Dedifferentiated amniotic fluid mesenchymal stem cell (primary cell): ENCODE measurements at regions not wholly inside any gene's neighbourhood (a gene's known extent, or its start where the extent isn't known, plus 50 kb on each side); places are given as distances from the start of the nearest gene placed in this dataset.

Source experiments
- DNase-seq: peaks from one replicate; pipeline ENCODE4 v3.0.0-alpha.2; 2016; ENCODE audit errors: extremely low spot score

DNA sequence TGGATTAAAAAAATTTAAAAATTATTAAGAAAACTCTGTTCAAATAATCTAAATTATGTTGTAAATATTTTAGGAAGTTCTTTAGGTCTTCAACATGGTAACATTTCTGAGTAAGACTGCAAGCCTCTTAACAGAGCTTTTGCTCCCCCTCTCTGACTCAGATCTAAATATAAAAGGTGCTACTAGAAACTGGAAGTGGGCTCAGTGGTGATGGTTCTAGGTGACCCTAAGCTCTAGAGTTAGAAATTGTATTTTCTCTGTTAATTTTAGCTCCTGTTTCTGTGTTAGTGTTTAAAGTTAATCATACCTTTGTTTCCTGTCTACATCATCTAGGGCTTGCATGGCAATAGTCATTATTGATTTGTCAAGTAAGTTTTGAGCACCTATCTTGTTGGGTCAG is 159.9 kb upstream of the MEIS2 start:
- DNase-seq: no peak

- DNase-seq: no peak
Measured at GRCh38 chr15:37261685-37262084, 161.3 kb upstream of the MEIS2 start.

DNA sequence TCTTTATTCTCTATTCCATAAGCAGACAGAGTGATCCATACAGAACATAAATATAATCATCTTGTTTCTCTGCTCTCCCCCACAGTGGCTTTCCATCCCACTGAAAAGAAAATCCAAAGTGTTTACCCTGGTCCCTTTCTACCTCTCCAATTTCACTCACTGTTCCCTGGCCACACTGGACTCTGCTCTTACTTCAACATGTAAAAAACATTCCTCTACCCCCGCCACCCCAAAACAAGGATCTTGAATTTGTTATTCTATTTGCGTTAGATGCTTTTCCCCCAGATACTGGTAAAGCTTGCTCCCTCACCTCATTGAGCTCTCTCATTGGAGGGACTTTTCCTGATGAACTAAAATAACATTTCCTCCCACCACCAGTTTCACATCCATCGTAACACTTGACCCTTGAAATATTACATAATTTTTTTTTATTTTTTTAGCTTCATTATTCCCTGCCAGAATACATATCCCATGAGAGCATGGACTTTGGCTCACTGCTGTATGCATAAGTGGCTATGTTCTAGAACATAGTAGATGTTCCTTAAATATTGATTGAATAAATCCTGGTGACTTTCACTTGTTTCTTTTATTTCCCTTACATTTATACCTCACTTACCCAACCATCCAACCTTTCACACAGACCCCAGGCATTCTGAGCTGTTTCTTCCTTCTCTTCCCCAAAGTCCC is 162.7 kb upstream of the MEIS2 start:
- no peak for DNase-seq

GRCh38 chr15:37289109-37289765 is 188.9 kb upstream of the MEIS2 start:
- DNase-seq: no peak

GRCh38 chr15:37291920-37292319 is 191.6 kb upstream of the MEIS2 start:
- DNase-seq: no peak

DNA sequence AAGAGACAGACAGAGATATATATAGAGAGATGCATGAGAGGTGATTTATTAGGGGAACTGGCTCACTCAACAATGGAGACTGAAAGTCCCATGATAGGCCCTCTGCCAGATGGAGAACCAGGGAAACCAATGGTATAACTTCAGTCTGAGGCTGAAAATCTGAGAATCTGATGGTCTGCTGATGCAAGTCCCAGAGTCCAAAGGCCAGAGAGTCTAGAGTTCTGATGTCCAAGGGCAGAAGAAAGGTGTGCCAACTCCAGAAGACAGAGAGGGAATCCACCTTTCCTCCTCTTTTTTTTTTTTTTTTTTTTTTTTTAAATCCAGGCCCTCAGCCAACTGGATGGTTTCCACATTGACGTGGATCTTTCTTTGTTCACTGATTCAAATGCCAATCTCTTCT is 197.9 kb upstream of the MEIS2 start:
- no peak for DNase-seq

GRCh38 chr15:37339437-37339836 is 239.1 kb upstream of the MEIS2 start:
- DNase-seq: no peak

DNA sequence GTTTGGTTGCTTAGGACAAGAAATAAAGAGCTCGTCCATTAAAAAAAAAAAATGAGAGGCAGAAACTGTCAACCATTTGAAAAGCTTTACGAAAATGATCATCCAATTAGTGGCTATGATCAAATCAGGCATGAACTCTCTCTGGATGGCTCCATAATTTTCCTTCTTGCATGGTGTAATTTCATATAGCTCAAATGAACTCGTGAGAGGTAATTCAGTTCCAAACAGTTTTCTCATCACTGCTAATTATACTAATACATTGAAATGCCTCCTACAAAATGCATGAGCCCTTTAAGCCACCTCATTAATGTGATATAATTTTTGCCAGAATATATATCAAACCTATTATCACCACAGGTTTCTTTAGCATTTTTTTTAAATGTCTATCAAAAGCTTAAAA is 239.5 kb upstream of the MEIS2 start:
- no peak for DNase-seq

DNA sequence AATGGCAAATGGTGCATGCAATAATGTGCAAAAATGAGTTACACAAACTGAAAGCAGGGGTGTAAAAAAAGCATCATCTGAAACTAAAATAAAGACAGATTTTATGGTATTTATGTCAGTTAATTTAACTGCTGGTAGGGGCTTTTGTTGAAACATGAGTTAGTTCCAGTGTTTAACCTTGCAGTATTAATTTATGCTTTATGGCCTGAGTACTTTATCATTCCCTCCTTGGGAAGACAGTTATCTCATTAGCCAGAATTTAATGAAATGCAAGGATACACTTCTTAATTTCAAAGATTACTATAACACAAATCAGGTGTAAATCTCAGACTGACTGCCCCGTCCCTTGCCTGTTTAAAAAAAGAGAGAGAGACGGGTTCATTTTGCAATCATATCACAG is 240.1 kb upstream of the MEIS2 start:
- no peak for DNase-seq

- DNase-seq: no peak
Measured at GRCh38 chr15:37359101-37359892, 258.9 kb upstream of the MEIS2 start.

DNA sequence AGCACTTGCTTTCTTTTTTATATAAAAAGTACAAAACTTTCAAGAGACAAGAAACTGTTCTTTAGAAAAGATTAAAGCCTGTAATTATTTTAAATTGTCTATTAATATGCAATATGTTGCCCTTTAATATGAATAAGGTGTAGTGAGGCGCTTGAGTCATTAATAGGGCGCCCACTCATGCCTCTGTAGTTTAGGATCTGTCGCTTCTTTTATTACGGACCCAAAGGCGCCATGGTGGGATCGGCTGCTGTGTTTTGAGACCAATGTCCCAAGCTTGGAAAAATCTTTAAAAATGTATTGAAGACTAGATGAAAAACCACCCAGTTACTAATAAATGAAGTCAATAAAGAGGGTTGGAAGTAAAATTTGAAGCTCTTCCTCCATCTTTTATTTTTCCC is 259.5 kb upstream of the MEIS2 start:
- DNase-seq: no peak

DNA sequence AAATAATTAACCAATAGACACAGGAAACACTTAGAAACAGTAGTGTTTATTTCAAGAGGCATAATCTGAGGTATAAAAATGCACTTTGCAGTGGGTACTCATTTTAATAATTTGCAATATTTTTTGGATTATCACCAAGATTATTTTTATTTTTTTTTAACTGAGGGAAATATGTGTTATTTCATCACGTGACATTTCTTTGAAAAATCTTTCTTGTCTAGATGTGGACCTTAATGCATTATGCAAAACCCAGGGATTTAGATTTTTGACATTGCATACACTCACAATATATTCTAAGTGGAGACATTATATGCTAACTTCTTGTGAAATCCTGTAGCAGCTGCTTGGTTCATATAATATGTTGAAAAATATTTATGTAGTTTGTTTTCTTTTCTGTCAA is 260.4 kb upstream of the MEIS2 start:
- no peak for DNase-seq

DNA sequence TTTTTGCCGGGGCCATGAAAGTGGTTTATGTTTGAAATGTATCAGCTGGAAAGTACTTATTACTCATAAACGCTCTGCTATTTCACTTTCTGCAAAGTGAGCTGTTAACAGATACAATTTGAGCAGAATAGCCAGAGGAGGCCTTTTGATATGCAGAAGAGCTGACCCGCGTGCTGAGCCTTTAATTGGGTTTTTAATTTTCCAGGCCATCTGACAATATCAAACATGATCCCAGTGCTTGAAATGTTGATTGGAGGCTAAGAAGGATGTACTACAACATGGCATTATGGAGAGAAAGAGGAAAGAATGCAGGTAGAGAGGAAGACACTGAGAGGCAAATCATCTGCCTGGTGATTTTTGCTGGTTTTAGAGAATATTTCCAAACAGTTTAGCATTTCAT is 261.3 kb upstream of the MEIS2 start:
- no peak for DNase-seq

DNA sequence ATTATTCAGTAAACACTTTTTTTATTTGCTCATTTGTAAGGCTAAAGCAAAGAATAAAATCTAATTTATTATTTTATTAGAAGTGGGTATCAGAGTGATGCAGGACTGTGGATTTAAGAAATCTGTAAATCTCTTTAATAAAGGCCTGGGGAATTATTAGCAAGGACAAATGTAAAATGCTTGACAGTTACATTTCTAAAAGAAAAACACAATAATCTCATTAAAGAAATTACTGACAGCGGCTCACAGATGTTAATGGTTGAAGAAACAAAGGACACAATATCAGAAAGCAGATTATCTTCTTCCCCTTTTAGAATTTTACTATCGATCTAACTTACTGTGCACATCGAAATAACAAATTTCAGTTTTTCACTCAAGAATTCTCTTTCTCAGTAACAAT is 262.1 kb upstream of the MEIS2 start:
- DNase-seq: no peak

- DNase-seq: no peak
Measured at GRCh38 chr15:37368961-37369360, 268.6 kb upstream of the MEIS2 start.

GRCh38 chr15:37370941-37371340 is 270.6 kb upstream of the MEIS2 start:
- no peak for DNase-seq

DNA sequence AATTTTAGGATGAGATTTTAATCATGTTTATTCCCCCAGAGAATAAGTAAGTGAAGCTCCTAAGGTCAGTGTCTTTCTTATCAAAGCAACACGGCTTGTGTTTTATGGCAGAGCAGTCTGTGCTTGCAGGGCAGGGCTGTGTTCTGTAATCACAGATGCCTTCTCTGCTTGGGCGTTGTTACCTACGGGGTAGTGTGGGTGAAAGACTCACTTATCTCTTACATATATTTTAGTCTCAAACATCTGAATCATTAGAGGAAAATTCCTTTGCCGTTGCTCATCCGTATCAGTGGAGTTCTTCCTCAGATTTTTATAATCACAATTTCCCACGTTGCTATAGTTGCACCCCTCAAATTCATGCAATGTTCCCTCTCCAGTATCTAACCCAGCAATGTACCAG is 271.7 kb upstream of the MEIS2 start:
- no peak for DNase-seq

GRCh38 chr15:37375519-37375918 is 275.2 kb upstream of the MEIS2 start:
- no peak for DNase-seq

GRCh38 chr15:37377428-37377827 is 277.1 kb upstream of the MEIS2 start:
- DNase-seq: no peak

GRCh38 chr15:37394402-37395099 is 294.2 kb upstream of the MEIS2 start:
- DNase-seq: no peak

DNA sequence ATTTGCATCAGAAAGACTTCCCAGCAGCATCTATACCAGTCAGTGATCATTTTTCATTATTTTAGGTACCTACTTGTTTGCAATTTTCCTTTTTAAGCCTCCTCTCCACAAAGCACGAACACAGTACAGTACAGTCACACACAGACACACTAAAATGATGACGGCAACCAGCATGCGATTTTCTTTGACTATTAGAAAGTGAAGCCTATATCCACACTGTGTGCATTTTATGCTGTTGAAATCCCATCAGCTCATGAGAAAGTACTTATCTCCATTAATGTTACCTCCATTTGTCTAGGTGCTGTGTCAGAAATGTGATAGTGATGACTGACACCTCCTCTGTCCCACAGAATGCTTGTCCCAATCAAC is 294.7 kb upstream of the MEIS2 start:
- DNase-seq: no peak

- no peak for DNase-seq
Measured at GRCh38 chr15:37397266-37398022, 297.1 kb upstream of the MEIS2 start.
